NCI-H82 treated with DMSO at 0.1 percent for 48 hours (cell line): ENCODE measurements at regions not wholly inside any gene's neighbourhood (a gene's known extent, or its start where the extent isn't known, plus 50 kb on each side); places are given as distances from the start of the nearest gene placed in this dataset.
"Not testable (repeated sequence)": the region's sequence is repeated elsewhere in the genome, so short reads cannot be mapped to it uniquely, and the experiment has no call there.

Source experiments
- DNase-seq: peaks from one replicate; lab custom pipeline; 2025; ENCODE audit not compliant: unreplicated experiment; lab: John Stamatoyannopoulos, UW

DNA sequence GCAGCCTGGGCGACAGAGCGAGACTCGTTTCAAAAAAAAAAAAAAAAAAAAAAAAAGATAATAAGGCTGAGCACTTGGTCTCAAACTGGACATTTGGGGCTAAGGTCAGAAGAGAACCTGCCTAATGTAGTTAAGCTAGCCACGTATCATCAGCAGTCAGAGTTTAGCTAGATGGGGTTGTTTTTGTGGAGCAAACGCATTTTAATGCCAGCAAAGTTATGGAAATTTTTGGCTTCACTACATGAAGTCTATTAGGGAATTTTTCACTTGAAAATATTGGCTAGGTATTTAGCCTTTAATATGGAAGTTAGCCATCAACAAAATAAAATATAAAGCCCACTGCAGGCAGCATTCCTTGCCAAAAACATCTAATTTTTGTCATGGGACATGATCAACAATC lies 902.9 kb upstream of the CDH18 start:
- not testable (repeated sequence) for DNase-seq

- DNase-seq = not testable (repeated sequence)
Observed at GRCh38 chr5:20875726-20876125, 887.7 kb upstream of the CDH18 start.

DNA sequence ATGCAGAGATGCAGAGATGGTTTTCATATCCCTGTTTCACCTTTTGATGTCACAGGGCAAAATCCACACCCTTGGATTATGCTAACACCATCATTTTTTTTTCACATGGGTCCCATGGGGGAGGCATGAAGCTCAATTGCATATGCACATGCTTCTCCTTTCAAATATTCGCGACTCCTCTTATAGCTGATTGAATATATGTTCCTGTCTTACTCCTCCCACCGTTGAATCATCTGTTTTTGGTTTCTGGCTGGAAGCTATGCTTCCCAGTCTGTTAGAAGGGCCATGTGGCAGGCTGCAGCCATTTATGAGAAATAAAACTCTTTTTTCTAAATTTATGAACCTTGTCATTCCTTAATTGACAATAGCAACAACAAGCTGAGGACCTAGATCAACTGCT lies 877.9 kb upstream of the CDH18 start:
- not testable (repeated sequence) for DNase-seq

DNA sequence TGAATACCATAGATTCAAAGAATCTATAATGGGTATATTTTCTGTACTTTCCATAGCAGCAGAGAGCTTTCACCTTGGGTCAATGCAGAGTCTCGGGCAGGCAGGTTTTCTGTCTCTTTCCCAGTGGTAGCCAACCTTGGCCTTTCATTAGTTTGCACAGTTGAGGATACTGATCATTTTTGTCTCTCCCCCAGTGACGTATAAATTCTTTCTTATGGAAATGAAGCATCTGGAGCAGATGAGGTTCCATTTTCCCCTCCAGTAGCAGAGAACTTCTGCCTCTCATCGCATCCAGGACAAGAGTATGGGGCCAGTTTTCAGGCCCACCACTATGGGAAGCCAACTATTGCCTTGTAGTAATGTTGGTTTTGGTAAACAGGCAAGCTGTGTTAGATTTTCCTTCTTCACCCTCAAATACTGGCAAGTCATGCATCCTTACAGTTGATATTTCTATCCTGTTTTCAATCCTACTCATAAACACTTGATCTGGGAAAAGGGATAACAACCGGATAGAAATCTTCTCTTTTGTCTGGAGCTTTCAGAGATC lies 845.2 kb upstream of the CDH18 start:
- DNase-seq = no peak

DNA sequence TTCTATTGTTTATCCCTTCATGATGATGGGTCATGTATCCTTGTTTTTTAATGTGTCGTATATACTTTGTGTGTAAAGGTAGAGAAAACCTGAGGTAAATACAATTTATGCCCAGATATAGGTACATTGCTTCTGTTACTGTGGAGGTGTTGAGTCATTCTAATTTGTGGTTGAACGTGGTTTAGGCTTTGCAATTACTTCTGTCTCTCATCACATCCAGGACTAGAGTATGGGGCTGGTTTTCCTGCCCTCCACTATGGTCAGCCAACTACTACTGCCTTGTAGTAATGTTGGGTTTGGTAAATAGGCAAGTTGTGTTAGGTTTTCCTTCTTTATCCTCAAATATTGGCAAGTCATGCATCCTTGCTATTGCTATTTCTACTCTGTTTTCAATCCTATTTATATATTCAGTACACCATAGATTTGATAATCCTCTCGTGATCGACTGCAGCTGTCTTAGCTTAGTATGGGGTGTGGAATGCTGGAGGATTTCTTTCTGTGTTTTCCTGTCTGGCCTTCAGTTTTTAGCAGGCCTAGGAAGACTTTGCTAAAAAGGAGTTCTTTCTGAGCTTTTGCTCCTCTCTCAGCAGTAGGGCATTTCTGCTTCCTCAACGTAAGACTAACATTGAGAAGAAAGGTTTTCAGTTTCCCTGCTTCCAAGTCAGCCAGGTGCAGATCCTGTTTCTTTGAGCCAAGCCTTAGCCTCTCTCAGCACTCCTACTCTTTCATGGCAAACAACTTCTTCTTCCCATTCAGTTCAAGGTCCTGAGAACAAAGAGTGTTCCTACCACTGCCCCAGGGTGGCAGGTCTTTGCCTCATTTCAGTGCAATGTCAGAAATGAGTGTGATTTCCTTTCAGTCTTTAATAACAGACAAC lies 844.4 kb upstream of the CDH18 start:
- no peak for DNase-seq

- not testable (repeated sequence) for DNase-seq
Observed at GRCh38 chr5:20825951-20826350, 838.0 kb upstream of the CDH18 start.

DNA sequence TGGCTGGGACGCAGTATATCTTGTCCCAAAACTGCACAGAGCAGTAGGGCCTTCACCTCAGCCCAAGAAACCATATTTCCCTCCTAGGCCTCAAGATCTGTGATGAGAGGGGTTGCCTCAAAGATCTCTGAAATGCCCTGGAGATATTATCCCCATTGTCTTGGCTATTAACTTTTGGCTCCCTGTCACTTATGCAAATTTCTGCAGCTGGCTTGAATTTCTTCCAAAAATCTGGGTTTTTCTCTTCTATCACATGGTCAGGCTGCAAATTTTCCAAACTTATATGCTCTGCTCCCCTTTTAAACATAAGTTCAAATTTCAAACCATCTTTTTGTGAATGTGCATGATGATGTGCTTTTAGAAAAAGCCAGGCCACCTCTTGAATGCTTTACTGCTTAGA lies 809.2 kb upstream of the CDH18 start:
- DNase-seq = not testable (repeated sequence)

GRCh38 chr5:20784755-20785154 lies 796.8 kb upstream of the CDH18 start:
- not testable (repeated sequence) for DNase-seq

DNA sequence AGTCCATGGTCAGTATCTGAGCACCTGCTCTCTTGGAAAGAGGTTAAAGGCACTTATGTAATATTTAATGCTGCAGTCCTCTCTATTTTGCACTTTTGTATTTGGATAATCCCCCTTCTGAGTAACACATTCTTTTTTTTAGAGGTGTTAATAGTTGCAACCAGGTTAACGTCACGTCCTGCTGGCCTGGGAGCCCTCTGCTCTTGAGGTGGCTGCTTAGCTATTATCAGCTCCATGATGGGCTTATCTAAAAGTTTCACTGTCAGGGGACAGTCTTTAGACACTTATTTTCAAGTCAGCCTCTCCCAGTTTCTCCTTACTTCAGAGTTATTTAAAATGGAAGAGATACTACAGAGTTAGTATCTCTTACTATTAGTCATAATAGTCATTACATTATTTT lies 795.5 kb upstream of the CDH18 start:
- not testable (repeated sequence) for DNase-seq

- not testable (repeated sequence) for DNase-seq
Observed at GRCh38 chr5:20771338-20771737, 783.3 kb upstream of the CDH18 start.

DNA sequence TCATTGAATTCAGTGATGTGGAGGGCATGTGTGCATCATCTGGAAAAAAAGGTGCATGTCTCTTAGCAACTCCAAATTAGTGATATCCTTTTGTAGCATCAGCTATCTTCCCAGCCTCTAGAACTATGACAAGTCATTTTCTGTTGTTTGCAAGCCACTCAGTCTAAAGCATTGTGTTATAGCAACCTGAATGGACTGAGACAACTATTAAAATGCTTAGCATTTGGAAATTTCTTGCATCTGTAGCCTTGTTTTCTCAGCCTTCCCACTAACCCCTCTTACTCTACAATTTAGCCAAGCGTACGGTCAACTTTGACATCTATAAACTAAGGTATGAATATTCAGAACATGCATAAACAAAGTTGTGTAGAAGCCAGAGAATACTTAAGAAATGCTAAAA lies 777.1 kb upstream of the CDH18 start:
- not testable (repeated sequence) for DNase-seq

GRCh38 chr5:20759459-20759858 lies 771.5 kb upstream of the CDH18 start:
- DNase-seq = not testable (repeated sequence)

- not testable (repeated sequence) for DNase-seq
Observed at GRCh38 chr5:20752179-20752578, 764.2 kb upstream of the CDH18 start.

DNA sequence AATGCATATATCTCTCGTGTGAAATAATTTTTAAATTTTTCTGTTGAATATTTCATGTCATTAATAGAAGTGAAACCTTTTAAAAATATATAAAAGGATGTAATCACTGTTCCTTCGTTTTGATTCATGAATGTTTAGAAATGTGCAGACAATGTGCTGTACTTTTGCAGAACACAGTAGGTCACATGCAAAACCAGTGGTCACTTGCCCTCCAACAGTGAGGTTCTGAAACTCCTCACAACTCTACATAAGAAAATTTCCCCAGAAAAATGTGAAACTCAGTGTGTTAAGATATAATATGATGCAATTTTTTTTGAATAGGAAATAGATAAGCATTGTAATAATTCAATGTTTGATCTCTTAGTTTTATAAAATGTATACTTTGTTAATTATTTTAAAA lies 747.7 kb upstream of the CDH18 start:
- not testable (repeated sequence) for DNase-seq

DNA sequence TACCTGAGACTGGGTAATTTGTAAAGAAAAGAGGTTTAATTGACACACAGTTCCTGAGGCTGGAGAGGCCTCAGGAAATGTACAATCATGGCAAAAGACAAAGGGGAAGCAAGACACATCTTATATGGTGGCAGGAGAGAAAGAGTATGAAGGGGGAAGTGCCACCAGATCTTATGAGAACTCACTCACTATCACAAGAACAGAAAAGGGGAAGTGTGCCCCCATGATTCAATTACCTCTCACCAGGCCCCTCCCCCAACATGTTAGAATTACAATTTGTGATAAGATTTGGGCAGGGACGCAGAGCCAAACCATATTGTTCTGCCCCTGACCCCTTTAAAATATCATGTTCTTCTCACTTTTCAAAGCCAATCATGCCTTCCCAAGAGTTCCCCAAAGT lies 744.2 kb upstream of the CDH18 start:
- not testable (repeated sequence) for DNase-seq

- not testable (repeated sequence) for DNase-seq
Observed at GRCh38 chr5:20721286-20721685, 733.3 kb upstream of the CDH18 start.

- DNase-seq = not testable (repeated sequence)
Observed at GRCh38 chr5:20711520-20712155, 723.6 kb upstream of the CDH18 start.

- not testable (repeated sequence) for DNase-seq
Observed at GRCh38 chr5:20707634-20708033, 719.6 kb upstream of the CDH18 start.

GRCh38 chr5:20694121-20694520 lies 706.1 kb upstream of the CDH18 start:
- DNase-seq = no peak

DNA sequence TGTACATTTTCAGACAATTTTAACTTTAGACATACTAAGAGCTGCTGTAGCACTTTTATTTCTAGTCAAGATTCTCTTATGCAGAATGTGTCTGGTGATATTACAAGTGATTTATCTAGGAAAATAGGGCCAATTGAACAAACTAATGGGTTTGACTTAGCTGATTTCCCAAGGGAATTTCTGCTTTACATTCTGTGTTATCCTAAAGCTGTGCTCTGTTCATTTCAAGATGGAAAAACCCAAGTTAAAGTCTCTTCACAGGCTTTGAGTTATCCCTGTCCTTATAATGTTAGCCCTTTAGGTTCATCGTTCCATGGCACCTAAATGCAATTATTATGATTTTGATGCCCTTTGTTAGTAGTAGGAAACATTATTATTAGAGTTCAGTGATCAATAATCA lies 704.9 kb upstream of the CDH18 start:
- DNase-seq = no peak

- DNase-seq = no peak
Observed at GRCh38 chr5:20683241-20683940, 695.4 kb upstream of the CDH18 start.
